Osteoblast (primary cell): ENCODE measurements at regions not wholly inside any gene's neighbourhood (a gene's known extent, or its start where the extent isn't known, plus 50 kb on each side); places are given as distances from the start of the nearest gene placed in this dataset.

ENCODE experiments used
- DNase-seq: peaks from one replicate; pipeline ENCODE4 v3.0.0; 2011; ENCODE audit warnings: low spot score, mixed read lengths; ENCODE audit not compliant: insufficient read length; ENCODE audit errors: missing footprints
- H2AFZ ChIP-seq: 2 replicates; pipeline ENCODE4 v1.6.0; 2011; ENCODE audit warnings: mild to moderate bottlenecking, low read length
- H3K27ac ChIP-seq: 2 replicates; pipeline ENCODE4 v1.5.1; 2011; ENCODE audit warnings: mild to moderate bottlenecking, low read depth, low read length, moderate library complexity
- H3K27me3 ChIP-seq: 2 replicates; pipeline ENCODE4 v1.6.0; 2012; ENCODE audit warnings: mild to moderate bottlenecking, control low read depth, inconsistent platforms, low read length, moderate library complexity; ENCODE audit not compliant: insufficient read depth
- H3K36me3 ChIP-seq: 2 replicates; pipeline ENCODE4 v1.5.1; 2011; ENCODE audit warnings: mild to moderate bottlenecking, low read length, control low read depth, moderate library complexity; ENCODE audit not compliant: insufficient read depth
- H3K4me1 ChIP-seq: 2 replicates; pipeline ENCODE4 v1.5.1; 2011; ENCODE audit warnings: mild to moderate bottlenecking, low read length, control low read depth, moderate library complexity; ENCODE audit not compliant: insufficient read depth
- H3K4me2 ChIP-seq: 2 replicates; pipeline ENCODE4 v1.6.0; 2011; ENCODE audit warnings: mild to moderate bottlenecking, low read length; ENCODE audit not compliant: insufficient read depth
- H3K4me3 ChIP-seq: fragments of 200-600 bp; sonication (generic); 3 replicates; pipeline ENCODE4 v1.5.1; 2012; ENCODE audit warnings: mild to moderate bottlenecking, low read length, inconsistent platforms; ENCODE audit not compliant: insufficient read depth
- H3K79me2 ChIP-seq: 2 replicates; pipeline ENCODE4 v1.6.0; 2012; ENCODE audit warnings: mild to moderate bottlenecking, low read length, control low read depth, inconsistent platforms; ENCODE audit not compliant: insufficient read depth
- H3K9me3 ChIP-seq: 2 replicates; pipeline ENCODE4 v1.5.1; 2011; ENCODE audit warnings: low read depth, low read length, control low read depth
- H4K20me1 ChIP-seq: 2 replicates; pipeline ENCODE4 v1.6.0; 2012; ENCODE audit warnings: mild to moderate bottlenecking, low read length, control low read depth; ENCODE audit not compliant: insufficient read depth
- CTCF ChIP-seq: IDR thresholded peaks from 2 replicates; pipeline ENCODE4 v1.5.1; 2011; ENCODE audit warnings: mild to moderate bottlenecking, low read depth, low read length, moderate library complexity; ENCODE audit errors: extremely low read depth

- no peak for TF ChIP-seq CTCF
- DNase-seq, result no peak
- H3K4me3 ChIP-seq, result no peak overlapping the region
- no peaks in the 10 kb centered on the region for H3K9me3 ChIP-seq
- no peaks in the 10 kb centered on the region for H4K20me1 ChIP-seq
- H2AFZ ChIP-seq, result no peak overlapping the region
- H3K79me2 ChIP-seq, result no peaks in the 10 kb centered on the region
- no peak overlapping the region for H3K27ac ChIP-seq
- no peaks in the 10 kb centered on the region for H3K27me3 ChIP-seq
- no peaks in the 10 kb centered on the region for H3K36me3 ChIP-seq
- no peaks in the 10 kb centered on the region for H3K4me1 ChIP-seq
- no peak overlapping the region for H3K4me2 ChIP-seq
These were observed 781.9 kb downstream of the GALR1 start for GRCh38 chr18:78031589-78031988.

- Histone ChIP-seq H3K4me1 (no peaks in the 10 kb centered on the region), H2AFZ (no peak overlapping the region), H3K9me3 (no peaks in the 10 kb centered on the region), H3K27ac (no peak overlapping the region), H3K27me3 (no peaks in the 10 kb centered on the region), H3K4me2 (no peak overlapping the region), H3K79me2 (no peaks in the 10 kb centered on the region), H3K36me3 (no peaks in the 10 kb centered on the region), H3K4me3 (no peak overlapping the region), H4K20me1 (no peaks in the 10 kb centered on the region)
- DNase-seq, result no peak
- TF ChIP-seq CTCF, result no peak
These were observed 782.3 kb downstream of the GALR1 start for GRCh38 chr18:78031991-78032390.

GRCh38 chr18:78032574-78032973, 782.9 kb downstream of the GALR1 start:
- Histone ChIP-seq H4K20me1 (no peaks in the 10 kb centered on the region), H3K79me2 (no peaks in the 10 kb centered on the region), H3K36me3 (no peaks in the 10 kb centered on the region), H3K4me1 (no peaks in the 10 kb centered on the region), H3K27me3 (no peaks in the 10 kb centered on the region), H3K4me3 (no peak overlapping the region), H3K27ac (no peak overlapping the region), H3K4me2 (no peak overlapping the region), H2AFZ (no peak overlapping the region), H3K9me3 (no peaks in the 10 kb centered on the region)
- TF ChIP-seq CTCF, result no peak
- DNase-seq, result no peak

- no peak for DNase-seq
- Histone ChIP-seq H3K79me2 (no peaks in the 10 kb centered on the region), H3K27ac (no peak overlapping the region), H3K36me3 (no peaks in the 10 kb centered on the region), H3K4me1 (no peaks in the 10 kb centered on the region), H2AFZ (no peak overlapping the region), H3K4me2 (no peak overlapping the region), H3K27me3 (no peaks in the 10 kb centered on the region), H3K9me3 (no peaks in the 10 kb centered on the region), H3K4me3 (no peak overlapping the region), H4K20me1 (no peaks in the 10 kb centered on the region)
- no peak for TF ChIP-seq CTCF
These were observed 785.1 kb downstream of the GALR1 start for GRCh38 chr18:78034755-78035154.
